HG02678 (cell line): ENCODE measurements at regions not wholly inside any gene's neighbourhood (a gene's known extent, or its start where the extent isn't known, plus 50 kb on each side); places are given as distances from the start of the nearest gene placed in this dataset.
"Not testable (repeated sequence)": the region's sequence is repeated elsewhere in the genome, so short reads cannot be mapped to it uniquely, and the experiment has no call there.

Source experiments
- ATAC-seq: cut with Tn5 transposase; IDR thresholded peaks from one replicate; pipeline ENCODE4 v1.9.1; 2021; ENCODE audit warnings: mild to moderate bottlenecking, moderate library complexity; ENCODE audit not compliant: unreplicated experiment

- no peak for ATAC-seq
These were observed 109.4 kb downstream of the TMEM30B start for GRCh38 chr14:61171727-61172126.

- ATAC-seq = no peak
These were observed 113.0 kb downstream of the TMEM30B start for GRCh38 chr14:61168141-61168540.

GRCh38 chr14:61167642-61168041 is 113.5 kb downstream of the TMEM30B start:
- no peak for ATAC-seq

GRCh38 chr14:61160798-61161197 is 120.3 kb downstream of the TMEM30B start:
- no peak for ATAC-seq

GRCh38 chr14:61154641-61155040 is 126.5 kb downstream of the TMEM30B start:
- ATAC-seq = no peak

GRCh38 chr14:61153914-61154545 is 127.1 kb downstream of the TMEM30B start:
- ATAC-seq = no peak

- no peak for ATAC-seq
These were observed 127.7 kb downstream of the TMEM30B start for GRCh38 chr14:61153431-61153830.

GRCh38 chr14:61152851-61153364 is 128.2 kb downstream of the TMEM30B start:
- ATAC-seq = no peak

GRCh38 chr14:61151251-61151650 is 129.9 kb downstream of the TMEM30B start:
- ATAC-seq = no peak

- ATAC-seq = no peak
These were observed 130.3 kb downstream of the TMEM30B start for GRCh38 chr14:61150851-61151250.

GRCh38 chr14:61149896-61150295 is 131.2 kb downstream of the TMEM30B start:
- no peak for ATAC-seq

GRCh38 chr14:61148742-61149350 is 132.3 kb downstream of the TMEM30B start:
- no peak for ATAC-seq

GRCh38 chr14:61147831-61148549 is 133.1 kb downstream of the TMEM30B start:
- no peak for ATAC-seq

GRCh38 chr14:61147381-61147821 is 133.7 kb downstream of the TMEM30B start:
- no peak for ATAC-seq

GRCh38 chr14:61146899-61147298 is 134.2 kb downstream of the TMEM30B start:
- ATAC-seq = no peak

- ATAC-seq = no peak
These were observed 135.1 kb downstream of the TMEM30B start for GRCh38 chr14:61145903-61146481.

- no peak for ATAC-seq
These were observed 135.9 kb downstream of the TMEM30B start for GRCh38 chr14:61145034-61145902.

- ATAC-seq = not testable (repeated sequence)
These were observed 136.8 kb downstream of the TMEM30B start for GRCh38 chr14:61144117-61145033.

GRCh38 chr14:61140872-61141271 is 140.3 kb downstream of the TMEM30B start:
- ATAC-seq = no peak
